T-helper 2 cell treated with Interferon-gamma antibody and Interleukin-4, amounts not matched to agents 100 ng/mL and 5 ng/mL, for 36 hours (primary cell): ENCODE measurements at regions not wholly inside any gene's neighbourhood (a gene's known extent, or its start where the extent isn't known, plus 50 kb on each side); places are given as distances from the start of the nearest gene placed in this dataset.

Experiments
- intact Hi-C: fragments of 100-400 bp; cut with micrococcal nuclease; formaldehyde crosslinking; loops from one replicate; pipeline ENCODE4 v1.15.1; 2023

- intact Hi-C loops: no loop called here
Measured at GRCh38 chr7:110372685-110373084, 718.2 kb upstream of the LRRN3 start.

GRCh38 chr7:110373416-110373815 lies 717.5 kb upstream of the LRRN3 start:
- intact Hi-C loops: no loop called here

GRCh38 chr7:110373859-110374258 lies 717.1 kb upstream of the LRRN3 start:
- intact Hi-C loops: no loop called here

GRCh38 chr7:110375068-110375467 lies 715.9 kb upstream of the LRRN3 start:
- intact Hi-C loops: no loop called here

- intact Hi-C loops: no loop called here
Measured at GRCh38 chr7:110382736-110383135, 708.2 kb upstream of the LRRN3 start.

GRCh38 chr7:110386006-110386405 lies 704.9 kb upstream of the LRRN3 start:
- intact Hi-C loops: no loop called here

- intact Hi-C loops: no loop called here
Measured at GRCh38 chr7:110386913-110387312, 704.0 kb upstream of the LRRN3 start.

- intact Hi-C loops: no loop called here
Measured at GRCh38 chr7:110387689-110388088, 703.2 kb upstream of the LRRN3 start.

- intact Hi-C loops: no loop called here
Measured at GRCh38 chr7:110388457-110388856, 702.5 kb upstream of the LRRN3 start.

- intact Hi-C loops: no loop called here
Measured at GRCh38 chr7:110396021-110396420, 694.9 kb upstream of the LRRN3 start.

- intact Hi-C loops: no loop called here
Measured at GRCh38 chr7:110397927-110398660, 692.8 kb upstream of the LRRN3 start.

GRCh38 chr7:110399421-110399820 lies 691.5 kb upstream of the LRRN3 start:
- intact Hi-C loops: no loop called here

GRCh38 chr7:110400411-110400810 lies 690.5 kb upstream of the LRRN3 start:
- intact Hi-C loops: no loop called here

GRCh38 chr7:110407242-110407641 lies 683.7 kb upstream of the LRRN3 start:
- intact Hi-C loops: no loop called here

GRCh38 chr7:110407706-110408105 lies 683.2 kb upstream of the LRRN3 start:
- intact Hi-C loops: no loop called here

- intact Hi-C loops: no loop called here
Measured at GRCh38 chr7:110412614-110413013, 678.3 kb upstream of the LRRN3 start.

GRCh38 chr7:110413038-110413437 lies 677.9 kb upstream of the LRRN3 start:
- intact Hi-C loops: no loop called here

- intact Hi-C loops: no loop called here
Measured at GRCh38 chr7:110417611-110418010, 673.3 kb upstream of the LRRN3 start.

- intact Hi-C loops: no loop called here
Measured at GRCh38 chr7:110418659-110419280, 672.2 kb upstream of the LRRN3 start.

- intact Hi-C loops: no loop called here
Measured at GRCh38 chr7:110420788-110421187, 670.1 kb upstream of the LRRN3 start.

- intact Hi-C loops: no loop called here
Measured at GRCh38 chr7:110421490-110422241, 669.3 kb upstream of the LRRN3 start.

GRCh38 chr7:110432061-110432553 lies 658.8 kb upstream of the LRRN3 start:
- intact Hi-C loops: no loop called here
